ENCODE measurements at regions not wholly inside any gene's neighbourhood (a gene's known extent, or its start where the extent isn't known, plus 50 kb on each side); places are given as distances from the start of the nearest gene placed in this dataset.

GRCh38 chr20:48532028-48532427 lies 295.8 kb downstream of the PREX1 start:
- TF ChIP-seq SPI1 (IDR thresholded peaks at IDR 0.05; ENCODE audit: borderline replicate concordance, low read depth), result no peak
- TF ChIP-seq, protein P1, sequence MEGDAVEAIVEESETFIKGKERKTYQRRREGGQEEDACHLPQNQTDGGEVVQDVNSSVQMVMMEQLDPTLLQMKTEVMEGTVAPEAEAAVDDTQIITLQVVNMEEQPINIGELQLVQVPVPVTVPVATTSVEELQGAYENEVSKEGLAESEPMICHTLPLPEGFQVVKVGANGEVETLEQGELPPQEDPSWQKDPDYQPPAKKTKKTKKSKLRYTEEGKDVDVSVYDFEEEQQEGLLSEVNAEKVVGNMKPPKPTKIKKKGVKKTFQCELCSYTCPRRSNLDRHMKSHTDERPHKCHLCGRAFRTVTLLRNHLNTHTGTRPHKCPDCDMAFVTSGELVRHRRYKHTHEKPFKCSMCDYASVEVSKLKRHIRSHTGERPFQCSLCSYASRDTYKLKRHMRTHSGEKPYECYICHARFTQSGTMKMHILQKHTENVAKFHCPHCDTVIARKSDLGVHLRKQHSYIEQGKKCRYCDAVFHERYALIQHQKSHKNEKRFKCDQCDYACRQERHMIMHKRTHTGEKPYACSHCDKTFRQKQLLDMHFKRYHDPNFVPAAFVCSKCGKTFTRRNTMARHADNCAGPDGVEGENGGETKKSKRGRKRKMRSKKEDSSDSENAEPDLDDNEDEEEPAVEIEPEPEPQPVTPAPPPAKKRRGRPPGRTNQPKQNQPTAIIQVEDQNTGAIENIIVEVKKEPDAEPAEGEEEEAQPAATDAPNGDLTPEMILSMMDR (IDR thresholded peaks at IDR 0.05; ENCODE audit: insufficient read depth, low read length), result no peak
